NT2/D1 (cell line): ENCODE measurements at regions not wholly inside any gene's neighbourhood (a gene's known extent, or its start where the extent isn't known, plus 50 kb on each side); places are given as distances from the start of the nearest gene placed in this dataset.

ENCODE experiments used
- SUZ12 ChIP-seq: IDR thresholded peaks from 2 replicates; pipeline ENCODE4 v1.6.1; 2011; ENCODE audit not compliant: insufficient read length, insufficient read depth; ENCODE audit errors: extremely low read depth
- YY1 ChIP-seq: IDR thresholded peaks from 2 replicates; pipeline ENCODE4 v1.6.1; 2011; ENCODE audit not compliant: insufficient read length, insufficient read depth
- ZNF274 ChIP-seq: IDR thresholded peaks from 2 replicates; pipeline ENCODE4 v1.6.1; 2011; ENCODE audit warnings: mild to moderate bottlenecking, low read depth, low read length

DNA sequence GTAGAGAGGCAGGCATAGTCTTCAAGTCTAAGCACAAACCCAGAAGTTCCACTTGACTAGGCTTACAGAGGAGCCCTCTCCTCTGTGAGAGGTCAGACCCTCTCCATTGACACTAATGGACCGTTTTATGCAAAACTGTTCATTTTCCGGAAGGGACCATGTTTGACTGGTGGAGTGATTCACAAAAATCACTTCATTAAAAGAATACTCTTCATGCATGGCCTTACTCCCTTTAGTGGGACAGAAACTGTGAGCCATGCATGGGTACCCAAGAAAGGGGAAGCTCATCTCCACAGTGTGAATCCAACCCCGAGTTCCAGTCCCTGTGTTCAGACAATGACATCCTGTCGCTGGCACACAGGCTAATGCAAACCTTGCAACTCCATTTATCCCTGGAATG, 63.2 kb downstream of the OLIG3 start:
- no peak for TF ChIP-seq ZNF274
- TF ChIP-seq YY1, result no peak
- no peak for TF ChIP-seq SUZ12
